ENCODE measurements at regions not wholly inside any gene's neighbourhood (a gene's known extent, or its start where the extent isn't known, plus 50 kb on each side); places are given as distances from the start of the nearest gene placed in this dataset.

DNA sequence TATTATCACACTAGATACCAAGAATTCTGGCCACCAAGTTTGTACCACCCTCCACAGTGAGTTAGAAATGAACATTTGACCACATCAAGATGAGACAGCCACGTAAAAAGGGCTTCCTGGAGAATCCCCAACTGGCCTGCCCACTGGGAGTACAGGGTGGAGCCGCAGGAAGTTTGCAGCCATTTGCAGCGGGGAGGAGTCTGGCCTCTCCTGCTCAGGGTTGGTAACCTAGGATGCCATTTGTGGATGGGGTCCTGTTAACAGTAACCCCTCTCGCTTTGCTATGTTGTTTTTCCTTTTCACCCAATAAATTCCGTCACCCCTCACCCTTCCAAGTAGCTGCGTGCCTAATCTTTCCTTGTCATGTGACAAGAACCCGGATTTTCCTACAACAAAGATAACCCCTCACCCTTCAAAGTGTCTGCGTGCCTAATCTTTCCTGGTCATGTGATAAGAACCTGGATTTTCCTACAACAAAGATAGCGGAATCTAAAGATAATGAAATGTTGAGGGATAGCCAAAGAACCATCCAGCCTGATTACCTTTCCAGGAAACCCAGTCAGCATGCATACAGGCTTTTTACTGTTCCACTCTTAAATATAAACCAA lies 245.4 kb downstream of the NAF1 start:
- TF ChIP-seq, protein P1, sequence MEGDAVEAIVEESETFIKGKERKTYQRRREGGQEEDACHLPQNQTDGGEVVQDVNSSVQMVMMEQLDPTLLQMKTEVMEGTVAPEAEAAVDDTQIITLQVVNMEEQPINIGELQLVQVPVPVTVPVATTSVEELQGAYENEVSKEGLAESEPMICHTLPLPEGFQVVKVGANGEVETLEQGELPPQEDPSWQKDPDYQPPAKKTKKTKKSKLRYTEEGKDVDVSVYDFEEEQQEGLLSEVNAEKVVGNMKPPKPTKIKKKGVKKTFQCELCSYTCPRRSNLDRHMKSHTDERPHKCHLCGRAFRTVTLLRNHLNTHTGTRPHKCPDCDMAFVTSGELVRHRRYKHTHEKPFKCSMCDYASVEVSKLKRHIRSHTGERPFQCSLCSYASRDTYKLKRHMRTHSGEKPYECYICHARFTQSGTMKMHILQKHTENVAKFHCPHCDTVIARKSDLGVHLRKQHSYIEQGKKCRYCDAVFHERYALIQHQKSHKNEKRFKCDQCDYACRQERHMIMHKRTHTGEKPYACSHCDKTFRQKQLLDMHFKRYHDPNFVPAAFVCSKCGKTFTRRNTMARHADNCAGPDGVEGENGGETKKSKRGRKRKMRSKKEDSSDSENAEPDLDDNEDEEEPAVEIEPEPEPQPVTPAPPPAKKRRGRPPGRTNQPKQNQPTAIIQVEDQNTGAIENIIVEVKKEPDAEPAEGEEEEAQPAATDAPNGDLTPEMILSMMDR (IDR thresholded peaks at IDR 0.05; ENCODE audit: control insufficient read depth, extremely low read depth, insufficient read depth), result no peak
- no peak for DNase-seq (ENCODE audit: low read depth)
- no peak overlapping the region for H3K4me3 ChIP-seq (ENCODE audit: low read depth, low read length)

DNA sequence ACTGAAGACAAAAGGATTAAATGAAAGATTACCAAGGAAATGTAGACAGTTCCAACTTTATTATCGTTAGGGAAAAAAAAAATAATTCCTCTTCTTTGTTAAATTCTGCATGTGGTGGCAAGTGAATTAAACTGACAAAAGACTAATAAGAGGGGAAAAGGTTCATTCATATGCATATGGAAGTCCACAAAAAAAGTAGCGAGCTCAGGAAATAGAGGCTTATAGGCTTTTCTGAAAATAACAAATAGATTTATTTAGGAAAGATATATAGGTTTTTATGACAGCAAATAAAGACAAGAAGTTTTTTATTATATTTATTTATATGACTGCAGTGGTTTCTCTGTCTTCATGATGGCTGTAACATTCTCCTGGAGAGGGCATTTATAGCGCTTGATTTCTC lies 246.0 kb downstream of the NAF1 start:
- TF ChIP-seq, protein P1 (IDR thresholded peaks at IDR 0.05; ENCODE audit: control insufficient read depth, extremely low read depth, insufficient read depth), result no peak
- DNase-seq (ENCODE audit: low read depth), result no peak
- no peak overlapping the region for H3K4me3 ChIP-seq (ENCODE audit: low read depth, low read length)

DNA sequence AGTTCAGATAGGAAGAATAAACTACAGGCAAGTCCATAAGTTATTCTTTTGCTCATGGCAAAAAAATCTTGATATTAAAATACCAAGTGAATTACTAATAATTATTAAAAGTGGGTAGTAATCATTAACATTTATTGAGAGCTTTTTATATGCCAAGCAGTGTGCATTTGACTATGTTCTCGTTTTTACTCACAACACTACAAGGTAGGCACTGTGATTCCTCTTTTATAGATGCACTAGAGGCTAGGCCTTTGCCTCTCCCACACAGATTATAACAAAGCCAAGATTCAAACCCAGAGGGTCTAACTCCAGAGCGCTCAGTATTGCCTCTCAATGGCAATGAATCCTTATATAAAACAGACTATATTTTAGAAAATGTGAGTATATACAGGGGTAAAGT lies 254.2 kb downstream of the NAF1 start:
- H3K4me3 ChIP-seq (ENCODE audit: low read depth, low read length), result no peak overlapping the region
- DNase-seq (ENCODE audit: low read depth), result no peak
- TF ChIP-seq, protein P1 (IDR thresholded peaks at IDR 0.05; ENCODE audit: control insufficient read depth, extremely low read depth, insufficient read depth), result no peak

DNA sequence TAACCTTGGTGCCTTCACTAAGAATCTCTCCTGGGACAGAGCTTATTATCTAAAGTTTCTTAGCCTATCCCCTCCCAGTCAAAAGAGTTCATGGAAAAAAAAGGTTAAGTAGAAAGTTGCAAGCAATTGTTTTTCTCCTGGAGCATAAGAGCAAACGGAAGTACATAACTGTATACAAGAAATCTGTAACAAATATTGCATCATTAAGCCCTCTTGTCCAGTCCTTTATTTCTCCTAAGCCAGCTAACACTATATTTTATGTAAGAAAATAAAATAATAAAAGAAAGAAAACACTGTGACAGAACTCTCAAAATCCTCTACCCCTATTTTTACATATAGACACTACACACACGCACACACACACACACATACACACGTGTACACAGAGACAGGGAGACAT lies 255.3 kb downstream of the NAF1 start:
- H3K4me3 ChIP-seq (ENCODE audit: low read depth, low read length), result no peak overlapping the region
- TF ChIP-seq, protein P1 (IDR thresholded peaks at IDR 0.05; ENCODE audit: control insufficient read depth, extremely low read depth, insufficient read depth), result no peak
- DNase-seq (ENCODE audit: low read depth), result no peak

GRCh38 chr4:162909952-162910351 lies 256.7 kb downstream of the NAF1 start:
- DNase-seq (ENCODE audit: low read depth), result no peak
- TF ChIP-seq, protein P1 (IDR thresholded peaks at IDR 0.05; ENCODE audit: control insufficient read depth, extremely low read depth, insufficient read depth), result no peak
- no peak overlapping the region for H3K4me3 ChIP-seq (ENCODE audit: low read depth, low read length)

DNA sequence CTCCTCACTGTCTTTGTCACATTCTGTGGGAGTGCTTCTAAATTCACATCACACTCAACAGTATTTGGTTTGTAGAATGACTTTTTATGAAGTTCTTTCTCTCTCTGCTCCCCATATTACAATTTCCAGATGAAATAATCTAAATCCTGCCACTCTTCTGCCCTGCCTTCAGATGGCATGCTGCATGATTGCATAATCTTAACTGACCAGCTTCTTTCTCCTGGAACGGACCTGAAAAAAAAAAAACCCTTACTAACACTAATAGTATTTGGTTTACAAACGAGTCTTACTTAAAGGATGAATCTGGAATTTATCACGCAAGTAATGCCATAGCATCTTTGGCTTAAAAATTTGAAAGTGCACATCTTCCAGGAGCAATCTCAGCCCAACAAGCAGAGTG lies 272.3 kb downstream of the NAF1 start:
- no peak for DNase-seq (ENCODE audit: low read depth)
- TF ChIP-seq, protein P1 (IDR thresholded peaks at IDR 0.05; ENCODE audit: control insufficient read depth, extremely low read depth, insufficient read depth), result no peak
- H3K4me3 ChIP-seq (ENCODE audit: low read depth, low read length), result no peak overlapping the region
